Nucleus accumbens (tissue), 56 donors: ENCODE measurements at regions not wholly inside any gene's neighbourhood (a gene's known extent, or its start where the extent isn't known, plus 50 kb on each side); places are given as distances from the start of the nearest gene placed in this dataset.
A peak's percentile ranks its signal among the peaks of the same experiment; 100 is the strongest.
"Not testable (repeated sequence)": the region's sequence is repeated elsewhere in the genome, so short reads cannot be mapped to it uniquely, and the experiment has no call there.

Experiments used
- DNase-seq, 56 donors: peaks; one replicate each; lab custom pipeline; 2025; lab: John Stamatoyannopoulos, UW

DNA sequence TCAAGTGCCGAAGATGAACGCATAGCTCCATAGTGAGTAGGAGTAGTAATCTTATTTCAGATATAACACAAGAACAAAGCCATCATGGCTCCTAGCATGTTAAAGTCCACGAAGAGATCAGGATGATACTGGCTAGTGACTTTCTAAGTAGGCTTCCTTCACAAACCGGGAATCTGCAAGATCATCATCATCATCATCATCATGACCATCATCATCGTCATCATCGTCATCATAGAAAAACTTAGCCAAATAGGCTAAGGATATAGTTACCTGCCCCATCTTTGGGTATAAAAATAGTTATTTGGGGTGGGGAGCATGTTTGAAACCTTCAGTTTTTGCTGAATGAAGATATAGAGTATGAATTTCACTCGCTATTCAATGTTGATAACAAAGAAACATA, 57.9 kb downstream of the PYDC2 start:
- DNase-seq = no peak

DNA sequence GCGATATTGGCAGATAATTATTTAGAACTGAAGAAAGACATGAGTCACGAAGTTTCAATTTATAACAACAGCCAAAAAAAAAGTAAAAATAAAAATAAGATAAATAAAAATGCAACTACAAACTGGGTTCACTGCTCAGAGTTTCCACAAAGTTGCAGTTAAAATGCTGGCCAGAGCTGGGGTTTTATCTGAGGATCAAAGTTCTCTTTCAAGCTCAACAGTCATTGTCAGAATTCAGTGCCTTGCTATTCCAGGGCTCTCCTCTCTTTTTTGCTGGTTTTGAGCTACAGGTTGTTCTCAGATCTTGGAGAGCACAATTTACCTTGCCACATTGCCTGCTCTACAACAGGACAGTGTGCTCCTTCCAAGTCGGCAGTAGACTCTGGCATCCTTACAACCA, 60.1 kb downstream of the PYDC2 start:
- DNase-seq = no peak

DNA sequence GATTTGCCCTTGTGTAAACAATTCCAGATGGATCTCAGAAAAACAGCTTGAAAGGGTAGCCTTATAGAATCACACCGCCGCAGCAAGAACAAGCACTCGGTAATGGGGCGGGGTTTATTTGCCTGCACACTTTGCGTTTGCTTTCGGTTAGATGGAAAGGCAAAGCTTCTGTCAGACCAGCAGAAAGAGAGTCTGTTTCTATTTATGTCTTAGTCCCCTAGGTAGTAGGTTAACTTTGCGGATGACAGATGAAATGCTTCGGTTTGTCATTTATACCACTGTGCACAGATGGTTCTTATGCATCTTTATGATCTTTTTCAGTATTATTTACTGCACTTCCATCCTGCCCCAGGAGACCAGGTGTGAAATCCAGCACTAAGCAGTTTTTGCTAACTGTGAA, 62.2 kb downstream of the PYDC2 start:
- DNase-seq = no peak

DNA sequence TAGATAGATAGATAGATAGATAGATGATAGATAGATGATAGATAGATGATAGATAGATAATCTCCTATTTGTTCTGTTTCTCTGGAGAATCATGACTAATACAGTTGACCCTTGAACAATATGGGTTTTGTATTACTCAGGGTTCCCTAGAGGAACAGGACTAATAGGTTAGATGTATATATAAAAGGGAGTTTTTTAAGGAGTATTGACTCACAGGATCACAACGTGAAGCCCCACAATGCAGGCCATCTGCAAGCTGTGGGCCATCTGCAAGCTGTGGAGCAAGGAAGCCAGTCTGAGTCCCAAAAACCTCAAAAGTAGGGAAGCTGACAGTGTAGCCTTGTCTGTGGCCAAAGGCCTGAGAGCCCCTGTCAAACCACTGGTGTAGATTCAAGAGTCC, 67.6 kb downstream of the PYDC2 start:
- no peak for DNase-seq

DNA sequence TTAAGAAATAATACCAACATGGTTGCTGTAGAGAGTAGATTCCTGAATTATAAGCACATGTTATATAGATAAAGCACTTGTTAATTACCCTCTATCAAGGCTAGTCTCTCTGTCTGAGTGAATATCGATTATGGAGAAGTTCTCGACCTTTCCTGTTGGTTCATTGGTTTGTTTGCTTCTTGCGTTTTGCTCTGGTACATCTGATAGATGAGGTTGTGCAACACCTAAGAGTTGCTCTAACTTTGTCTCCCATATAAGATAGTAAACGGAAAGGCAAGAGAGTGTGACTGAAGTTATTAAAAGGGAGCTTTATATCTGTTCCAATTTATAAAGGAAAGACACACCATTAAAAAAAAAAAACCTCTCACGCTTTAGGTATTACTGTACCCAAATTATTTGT, 69.0 kb downstream of the PYDC2 start:
- no peak for DNase-seq

DNA sequence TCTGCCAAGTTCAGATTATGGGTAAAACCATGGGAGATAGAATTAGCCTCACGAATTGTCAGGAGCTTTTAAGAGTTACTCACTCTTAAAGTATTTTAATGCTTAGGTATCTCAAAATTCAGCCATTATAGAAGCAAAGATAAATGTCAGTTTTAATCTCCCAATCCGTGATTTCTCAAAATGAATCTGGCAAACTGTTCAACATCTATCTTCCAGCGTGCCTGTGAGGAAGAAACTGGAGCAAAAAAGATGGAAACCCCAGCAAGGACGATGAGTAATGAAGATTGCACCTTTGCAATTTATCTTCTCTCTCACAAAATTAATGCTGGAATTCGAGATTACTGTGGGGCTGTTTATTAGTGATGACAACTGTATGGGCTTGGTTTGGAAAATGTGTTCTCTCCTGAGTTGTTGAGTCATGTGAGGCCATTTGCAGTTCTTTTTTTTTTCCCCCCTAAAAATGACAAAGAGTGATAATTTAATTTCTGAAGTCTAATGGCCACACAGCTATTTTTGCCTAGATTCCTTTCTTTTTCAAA, 70.5 kb downstream of the PYDC2 start:
- no peak for DNase-seq

DNA sequence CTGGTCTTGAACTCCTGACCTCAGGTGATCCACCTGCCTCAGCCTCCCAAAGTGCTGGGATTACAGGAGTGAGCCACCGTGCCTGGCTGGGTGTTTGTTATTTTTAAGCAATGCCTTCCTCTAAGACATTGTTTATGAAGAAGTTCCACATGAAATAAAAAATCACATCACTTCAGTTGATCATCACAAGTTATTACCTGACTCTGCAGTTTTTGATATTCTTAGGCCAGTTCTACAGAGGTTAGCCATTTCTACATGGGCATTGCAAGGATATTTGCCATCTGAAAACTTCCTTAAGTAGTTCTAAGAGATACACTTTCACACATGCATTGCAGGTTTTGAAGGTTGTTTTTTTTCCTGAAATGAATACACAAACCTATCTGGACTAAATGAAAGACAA, 82.1 kb downstream of the PYDC2 start:
- no peak for DNase-seq

DNA sequence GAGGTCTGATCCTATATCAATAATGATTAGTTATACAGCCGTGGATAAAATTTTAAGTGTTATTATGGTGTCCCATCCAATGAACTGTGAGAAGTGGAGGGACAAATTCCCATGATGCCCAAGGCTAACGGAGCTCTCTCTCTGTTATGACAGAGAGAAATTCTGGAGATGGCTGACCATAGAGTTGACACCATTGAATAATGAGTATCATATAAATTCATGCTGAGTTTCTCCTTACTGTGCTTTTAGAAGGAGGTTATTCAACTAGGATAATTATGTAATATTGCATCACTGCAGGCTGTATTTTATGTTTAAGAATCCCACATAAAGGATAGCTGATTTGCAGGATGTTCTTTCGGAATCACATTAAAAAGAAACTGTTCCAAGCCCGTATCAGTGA, 82.9 kb downstream of the PYDC2 start:
- no peak for DNase-seq

DNA sequence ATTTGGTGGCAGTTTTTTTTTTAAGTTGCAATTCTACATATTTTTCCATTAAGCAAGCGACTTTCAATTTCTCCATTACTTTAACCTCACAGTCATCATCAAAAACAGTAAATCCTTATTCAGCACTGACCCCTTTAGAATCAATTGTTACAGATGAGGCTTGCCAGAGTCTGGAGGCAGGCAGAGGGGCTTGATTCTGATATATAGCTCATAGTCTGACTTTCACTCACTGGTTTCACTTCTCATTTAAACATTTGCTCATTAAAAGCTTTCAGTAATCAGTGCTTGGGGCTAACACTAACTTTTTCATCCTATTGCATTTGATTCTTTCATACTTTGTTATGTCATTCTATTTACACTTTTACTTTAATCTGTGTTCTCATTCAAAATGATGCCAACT, 88.4 kb downstream of the PYDC2 start:
- DNase-seq = no peak

DNA sequence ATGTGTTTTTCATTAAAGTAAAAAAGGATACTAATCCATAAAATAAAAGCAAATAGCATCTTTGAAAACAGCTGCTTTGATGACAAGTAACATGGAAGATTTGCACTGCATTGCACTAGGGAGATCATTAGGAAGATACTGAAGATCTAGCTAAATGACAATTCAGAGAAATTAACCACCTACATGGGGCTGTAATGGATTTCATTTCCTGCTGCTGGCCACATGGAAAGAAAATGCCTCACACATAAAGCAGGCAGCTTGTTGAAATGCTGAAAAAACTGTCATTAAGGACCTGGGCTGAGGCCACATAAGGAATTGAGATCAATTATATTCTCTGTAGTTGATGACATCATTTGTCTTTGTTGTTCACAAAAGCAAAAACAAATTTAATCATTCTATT, 94.1 kb downstream of the PYDC2 start:
- DNase-seq = no peak

DNA sequence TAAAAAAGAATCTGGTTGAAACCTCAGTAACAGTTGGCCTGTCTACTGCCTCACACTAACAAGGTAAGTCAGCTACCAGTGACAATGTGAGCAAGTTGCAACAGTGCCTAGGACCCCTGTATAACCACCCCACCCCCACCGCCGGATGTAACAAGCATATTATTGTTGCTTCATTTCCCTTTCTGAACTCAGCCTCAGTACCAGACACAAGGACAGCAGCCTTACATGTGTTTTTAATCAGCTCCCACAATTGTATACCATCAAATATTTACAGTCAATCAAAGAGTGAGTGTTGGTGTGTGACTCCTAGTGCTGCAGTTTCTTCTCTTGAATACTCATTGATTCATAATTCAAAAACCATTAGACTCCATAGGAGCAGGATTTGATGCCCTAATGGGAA, 96.4 kb downstream of the PYDC2 start:
- DNase-seq = no peak

DNA sequence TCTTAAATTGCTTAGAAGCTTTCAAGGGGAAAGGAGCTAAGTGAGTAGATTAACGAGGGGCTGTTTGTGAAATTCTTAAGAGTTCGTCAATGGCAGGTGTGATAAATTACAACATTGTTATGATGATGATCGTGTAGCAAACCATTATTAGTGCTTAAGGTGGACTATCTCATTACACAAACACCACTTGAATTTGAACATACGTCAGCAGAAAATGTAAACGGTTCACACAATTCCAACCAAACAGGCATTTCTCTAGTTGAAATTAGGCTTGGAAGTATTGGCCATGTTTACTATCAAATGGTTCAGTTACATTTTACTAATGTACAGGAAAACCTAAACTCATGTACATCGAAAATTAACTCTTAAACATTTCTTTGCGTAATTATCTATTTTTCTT, 102.8 kb downstream of the PYDC2 start:
- no peak for DNase-seq

DNA sequence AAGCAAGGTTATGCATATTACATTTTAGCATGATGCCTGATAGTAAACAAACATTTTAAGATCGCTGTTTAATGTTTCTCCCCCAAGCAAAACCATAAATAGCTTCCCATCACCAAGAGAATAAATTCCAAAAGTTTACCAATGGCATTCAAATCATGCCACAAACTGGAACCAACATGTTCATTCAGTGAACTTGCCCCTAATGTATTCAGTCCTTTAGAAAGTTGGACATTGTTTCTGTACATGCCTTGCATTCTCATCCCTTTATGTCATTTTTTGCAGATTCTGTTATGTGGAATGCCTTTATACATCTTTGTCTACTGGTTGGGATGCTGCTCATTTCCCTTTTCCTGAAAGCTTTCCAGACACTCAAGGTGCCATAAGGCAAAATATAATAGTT, 105.5 kb downstream of the PYDC2 start:
- DNase-seq = no peak

DNA sequence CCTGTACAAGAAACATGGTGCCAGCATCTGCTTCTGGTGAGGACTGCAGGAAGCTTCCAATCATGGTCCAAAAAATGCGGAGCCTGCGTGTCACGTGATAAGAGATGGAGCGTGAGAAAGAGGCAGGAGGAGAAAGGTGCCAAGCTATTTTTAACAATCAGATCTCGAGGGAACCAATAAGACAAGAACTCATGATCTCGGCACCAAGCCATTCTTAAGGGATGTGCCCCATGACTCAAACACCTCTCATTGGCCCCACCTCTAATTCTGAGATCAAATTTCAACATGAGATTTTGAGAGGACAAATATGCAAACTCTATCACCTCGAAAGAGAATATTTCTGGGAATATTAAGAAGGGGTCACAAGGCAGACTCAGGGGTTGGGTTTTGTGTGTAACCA, 107.2 kb downstream of the PYDC2 start:
- DNase-seq = no peak

DNA sequence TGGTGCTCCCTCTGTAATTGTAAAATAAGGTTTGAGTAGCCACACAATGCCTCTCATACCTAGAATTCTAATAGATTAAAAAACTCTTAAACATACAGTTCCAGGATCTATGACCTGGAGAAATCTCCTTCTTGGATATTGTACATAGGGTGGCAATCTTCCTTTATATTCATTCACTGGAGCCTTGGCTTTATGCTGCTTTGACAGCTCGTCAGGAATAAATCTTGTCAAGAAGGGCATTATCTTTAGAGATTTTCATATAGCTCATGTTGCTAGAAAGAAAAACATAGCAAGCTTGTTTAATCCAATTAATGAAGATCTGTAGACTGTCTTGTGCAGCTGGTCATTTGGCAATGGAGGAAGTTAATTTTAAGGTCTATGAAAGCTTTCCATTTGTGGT, 131.1 kb downstream of the PYDC2 start:
- DNase-seq = no peak

DNA sequence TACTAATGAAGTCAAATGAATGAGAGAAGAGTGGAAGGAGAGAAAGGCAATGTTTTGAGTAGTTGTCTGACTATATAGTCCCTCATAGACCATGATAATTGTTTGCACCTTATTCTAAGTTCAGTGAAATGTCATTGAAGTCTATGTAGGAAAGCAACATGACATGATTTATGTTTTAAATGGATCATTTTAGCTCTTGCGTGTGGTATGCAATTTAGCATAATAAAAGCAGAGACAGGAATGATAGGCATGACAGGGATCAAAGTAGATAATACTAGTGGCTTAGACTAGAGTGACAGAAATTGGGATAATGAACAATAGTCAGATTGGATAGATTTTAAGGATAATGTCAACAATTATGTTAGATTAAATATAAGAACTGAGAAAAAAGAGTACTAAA, 132.5 kb downstream of the PYDC2 start:
- DNase-seq = no peak

DNA sequence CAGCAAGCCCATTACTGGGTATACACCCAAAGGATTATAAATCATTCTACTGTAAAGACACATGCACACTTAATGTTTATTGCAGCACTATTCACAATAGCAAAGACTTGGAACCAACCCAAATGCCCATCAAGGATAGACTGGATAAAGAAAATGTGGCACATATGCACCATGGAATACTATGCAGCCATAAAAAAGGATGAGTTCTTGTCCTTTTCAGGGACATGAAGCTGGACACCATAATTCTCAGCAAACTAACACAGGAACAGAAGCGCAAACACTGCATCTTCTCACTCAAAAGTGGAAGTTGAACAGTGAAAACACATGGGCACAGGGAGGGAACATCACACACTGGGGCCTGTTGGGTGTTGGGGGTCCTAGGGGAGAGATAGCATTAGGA, 154.5 kb downstream of the PYDC2 start:
- DNase-seq = not testable (repeated sequence)

DNA sequence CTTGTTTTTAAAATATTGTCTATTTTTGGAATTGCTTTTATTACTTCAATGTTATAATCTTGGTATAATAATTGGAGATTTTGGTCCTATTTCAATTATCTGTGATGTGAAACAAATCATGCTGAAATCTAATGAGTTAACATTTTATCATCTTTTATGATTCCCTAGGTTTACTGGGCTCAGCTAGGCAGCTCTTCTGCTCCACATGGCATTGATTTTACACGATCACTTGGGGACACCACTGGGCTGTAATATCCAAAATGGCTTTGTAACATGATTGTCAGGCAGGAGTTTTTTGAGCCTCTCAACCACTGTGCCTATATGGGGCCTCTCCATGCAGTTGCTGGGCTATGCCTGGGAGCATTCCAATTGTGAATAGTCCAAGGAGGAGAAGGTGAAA, 163.3 kb downstream of the PYDC2 start:
- no peak for DNase-seq

DNA sequence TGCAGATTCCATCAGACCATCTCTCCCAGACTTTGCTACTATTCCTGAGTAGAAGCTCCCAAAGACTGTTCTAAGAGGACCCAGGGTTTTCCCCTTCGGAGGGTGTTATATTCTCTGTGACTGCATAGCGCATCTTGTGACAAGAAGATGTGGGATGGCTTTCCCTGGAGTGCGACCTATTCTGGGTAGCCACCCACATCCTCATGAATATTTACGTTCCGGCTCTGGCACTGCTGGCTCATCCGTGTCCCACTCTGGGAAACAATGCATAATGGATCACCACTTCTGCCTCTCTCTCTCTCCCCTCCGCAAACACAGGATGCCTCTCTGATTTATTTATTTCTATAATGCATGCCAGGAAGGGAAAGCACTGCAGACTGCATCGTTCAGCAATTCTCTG, 166.1 kb downstream of the PYDC2 start:
- DNase-seq = peak in 51 of 56 donors; percentile 1 to 79 (median 38)

DNA sequence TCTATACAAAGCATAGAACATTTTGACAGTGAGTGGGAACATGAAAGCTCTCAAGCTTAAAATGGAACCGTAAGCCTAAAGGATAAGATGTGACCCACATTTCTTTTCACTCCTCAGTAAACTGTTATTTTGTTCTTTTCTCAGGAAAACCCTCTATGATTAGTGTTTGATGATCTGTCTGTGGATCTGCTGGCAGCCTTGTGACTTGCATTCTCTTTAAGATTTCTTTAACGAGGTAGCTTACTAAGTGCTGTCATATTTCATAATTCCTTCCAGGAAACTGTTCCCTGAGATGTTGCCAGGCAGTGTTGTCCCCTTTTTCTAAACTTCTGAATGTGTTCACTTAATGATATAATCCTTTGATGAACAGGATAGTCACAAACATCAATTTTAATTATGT, 167.6 kb downstream of the PYDC2 start:
- no peak for DNase-seq

DNA sequence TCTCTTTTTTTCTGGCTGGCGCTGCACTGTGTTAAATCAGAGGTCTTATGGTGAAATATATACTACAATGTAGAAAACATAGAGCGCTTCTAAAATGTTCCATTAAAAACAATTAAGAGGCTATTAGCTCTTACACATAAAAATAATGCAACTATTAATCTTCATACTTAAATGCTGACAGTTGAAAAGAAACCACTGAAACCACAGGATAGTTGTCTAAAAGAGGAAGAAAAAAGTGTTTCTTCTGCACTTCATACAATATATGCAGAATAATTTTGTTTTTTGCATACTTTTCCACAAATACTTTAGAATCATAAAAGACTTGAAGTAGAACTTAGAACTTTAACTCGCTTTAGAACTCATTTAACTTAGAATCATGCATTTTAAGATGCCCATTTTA, 170.5 kb downstream of the PYDC2 start:
- no peak for DNase-seq

DNA sequence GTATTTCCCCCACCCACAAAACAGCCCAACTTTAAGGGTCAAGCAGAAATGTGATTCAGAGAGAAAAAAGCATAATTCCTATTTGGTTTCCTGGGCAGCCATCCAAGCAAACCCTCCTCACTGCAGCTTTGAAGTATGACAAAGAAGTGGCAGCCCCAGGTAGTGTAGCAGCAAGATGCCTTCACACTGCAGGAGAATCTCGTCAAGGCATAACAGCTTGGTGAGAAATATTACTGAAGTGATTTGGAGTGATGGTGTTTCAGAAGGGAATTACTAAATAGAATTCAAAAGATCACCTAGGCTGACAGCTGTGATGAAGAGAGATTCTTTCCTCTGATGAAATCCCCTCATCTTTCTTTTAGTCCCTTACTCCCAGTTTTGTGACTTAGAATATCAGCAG, 173.9 kb downstream of the PYDC2 start:
- DNase-seq = no peak

DNA sequence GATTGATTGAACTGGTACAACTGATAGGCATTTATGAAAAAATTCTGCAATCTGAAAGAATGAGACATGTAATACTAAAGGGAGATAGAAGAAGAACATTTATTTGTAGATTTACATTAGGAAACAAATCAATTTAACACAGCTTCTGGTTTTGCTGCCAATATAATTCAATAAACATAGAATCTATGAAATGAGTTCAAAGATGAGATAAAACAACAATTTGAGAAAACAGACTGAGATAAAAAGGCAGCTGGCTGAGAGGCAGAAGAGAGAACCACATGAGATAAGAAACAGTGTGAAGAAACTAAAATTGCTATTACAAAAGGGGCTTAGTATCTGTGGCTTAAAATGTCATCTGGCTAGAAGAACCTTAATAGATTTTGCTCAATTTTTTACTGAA, 176.6 kb downstream of the PYDC2 start:
- DNase-seq = no peak

DNA sequence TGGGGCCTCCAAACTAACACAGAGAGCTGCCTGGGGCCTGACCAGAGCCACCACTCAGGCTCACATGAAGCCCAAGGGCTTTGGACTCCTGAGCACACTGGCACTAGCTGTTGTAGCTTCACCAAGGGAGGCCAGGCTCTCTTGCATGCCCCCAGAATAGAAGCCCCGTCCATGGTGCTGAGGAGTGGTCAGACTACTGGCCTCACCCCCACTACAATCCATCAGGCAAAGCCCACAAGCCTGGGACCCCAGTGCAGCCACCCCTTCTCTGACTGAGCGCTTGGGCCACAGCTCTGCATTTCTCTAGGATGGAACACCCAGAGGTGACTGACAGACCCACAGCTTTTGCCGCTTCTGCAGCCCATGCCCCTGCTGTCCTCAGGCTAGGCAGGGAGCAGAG, 180.8 kb downstream of the PYDC2 start:
- no peak for DNase-seq
